ENCODE measurements at regions not wholly inside any gene's neighbourhood (a gene's known extent, or its start where the extent isn't known, plus 50 kb on each side); places are given as distances from the start of the nearest gene placed in this dataset.

DNA sequence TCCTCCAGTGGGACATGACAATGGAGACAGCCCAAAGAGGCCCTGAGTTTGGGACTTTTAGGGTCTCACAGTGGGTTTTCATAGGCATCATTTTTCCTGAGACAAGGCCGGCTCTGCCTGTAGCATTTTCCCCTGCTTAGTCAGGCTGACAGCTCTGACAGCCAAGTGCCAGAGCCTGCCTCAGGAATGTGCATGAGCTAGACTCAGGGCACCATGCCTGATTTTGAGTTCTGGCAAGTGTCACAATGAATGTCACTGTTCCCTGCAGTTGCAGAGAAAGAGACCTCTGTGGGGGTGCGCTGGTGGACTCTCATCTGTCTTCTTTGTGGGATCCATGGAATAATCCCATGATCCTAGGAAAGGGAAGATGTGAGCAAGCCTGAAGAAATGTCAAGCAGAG, 343.3 kb upstream of the TSPY4 start:
- TF ChIP-seq, protein P1, sequence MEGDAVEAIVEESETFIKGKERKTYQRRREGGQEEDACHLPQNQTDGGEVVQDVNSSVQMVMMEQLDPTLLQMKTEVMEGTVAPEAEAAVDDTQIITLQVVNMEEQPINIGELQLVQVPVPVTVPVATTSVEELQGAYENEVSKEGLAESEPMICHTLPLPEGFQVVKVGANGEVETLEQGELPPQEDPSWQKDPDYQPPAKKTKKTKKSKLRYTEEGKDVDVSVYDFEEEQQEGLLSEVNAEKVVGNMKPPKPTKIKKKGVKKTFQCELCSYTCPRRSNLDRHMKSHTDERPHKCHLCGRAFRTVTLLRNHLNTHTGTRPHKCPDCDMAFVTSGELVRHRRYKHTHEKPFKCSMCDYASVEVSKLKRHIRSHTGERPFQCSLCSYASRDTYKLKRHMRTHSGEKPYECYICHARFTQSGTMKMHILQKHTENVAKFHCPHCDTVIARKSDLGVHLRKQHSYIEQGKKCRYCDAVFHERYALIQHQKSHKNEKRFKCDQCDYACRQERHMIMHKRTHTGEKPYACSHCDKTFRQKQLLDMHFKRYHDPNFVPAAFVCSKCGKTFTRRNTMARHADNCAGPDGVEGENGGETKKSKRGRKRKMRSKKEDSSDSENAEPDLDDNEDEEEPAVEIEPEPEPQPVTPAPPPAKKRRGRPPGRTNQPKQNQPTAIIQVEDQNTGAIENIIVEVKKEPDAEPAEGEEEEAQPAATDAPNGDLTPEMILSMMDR (IDR thresholded peaks at IDR 0.05), result no peak
- TF ChIP-seq POLR2A (IDR thresholded peaks at IDR 0.05), result no peak

Measured in right lobe of liver (tissue), 4 donors.